NCI-H69 (cell line): ENCODE measurements at regions not wholly inside any gene's neighbourhood (a gene's known extent, or its start where the extent isn't known, plus 50 kb on each side); places are given as distances from the start of the nearest gene placed in this dataset.

Experiments used
- DNase-seq: peaks from one replicate; lab custom pipeline; 2025; lab: John Stamatoyannopoulos, UW

GRCh38 chr6:16078064-16078463, 50.8 kb upstream of the MYLIP start:
- DNase-seq = no peak

- no peak for DNase-seq
These were observed 59.2 kb upstream of the MYLIP start for GRCh38 chr6:16069671-16070070.

DNA sequence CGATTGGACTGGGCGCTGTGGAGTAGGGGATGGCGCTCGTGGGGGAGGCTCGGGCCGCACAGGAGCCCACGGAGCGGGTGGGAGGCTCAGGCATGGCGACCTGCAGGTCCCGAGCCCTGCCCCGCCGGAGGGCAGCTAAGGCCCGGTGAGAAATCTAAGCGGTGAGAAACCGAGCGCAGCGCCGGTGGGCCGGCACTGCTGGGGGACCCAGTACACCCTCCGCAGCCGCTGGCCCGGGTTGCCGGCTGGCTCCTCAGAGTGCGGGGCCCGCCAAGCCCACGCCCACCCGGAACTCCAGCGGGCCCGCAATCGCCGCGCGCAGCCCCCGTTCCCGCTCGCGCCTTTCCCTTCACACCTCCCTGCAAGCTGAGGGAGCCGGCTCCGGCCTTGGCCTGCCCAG, 59.7 kb upstream of the MYLIP start:
- DNase-seq = no peak

DNA sequence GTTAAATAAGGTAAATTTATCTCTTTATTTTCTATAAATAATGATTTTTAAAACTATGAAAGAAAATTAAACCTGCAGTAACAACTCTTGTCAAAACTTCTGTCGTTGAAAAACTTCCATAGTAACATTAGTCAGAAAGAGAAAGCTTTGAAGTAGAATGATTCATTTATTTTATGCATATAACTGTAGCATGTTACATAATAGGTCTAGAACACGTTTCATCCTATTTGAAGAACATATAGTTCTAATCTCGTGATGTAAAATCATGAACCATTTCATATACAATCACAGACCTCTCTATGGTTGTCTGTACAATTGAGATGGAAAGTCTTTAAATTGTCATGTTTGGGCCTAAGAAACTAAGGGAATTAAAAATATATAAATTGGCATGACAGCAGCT, 61.3 kb upstream of the MYLIP start:
- no peak for DNase-seq

- peak; percentile 99 for DNase-seq
These were observed 64.2 kb upstream of the MYLIP start for GRCh38 chr6:16064671-16065072.

GRCh38 chr6:16063580-16063979, 65.3 kb upstream of the MYLIP start:
- peak; percentile 51 for DNase-seq

DNA sequence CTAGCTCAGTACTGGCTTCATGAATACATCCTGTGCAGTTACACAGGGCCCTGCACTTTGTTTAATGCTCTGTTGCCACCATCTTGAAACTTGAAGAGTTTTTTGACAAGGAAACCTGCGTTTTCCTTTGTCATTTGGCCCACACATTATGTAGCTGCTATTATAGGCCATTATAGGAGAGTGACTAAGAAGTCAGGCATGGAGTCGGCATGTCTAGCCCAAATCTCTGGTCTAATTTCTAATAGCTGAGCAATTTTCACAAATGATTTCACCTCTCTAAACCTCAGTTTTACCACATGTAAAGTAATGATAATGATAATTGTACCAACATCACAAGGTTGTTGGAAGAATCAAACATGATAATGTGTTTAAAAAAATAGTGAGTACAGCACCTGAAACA, 67.1 kb upstream of the MYLIP start:
- DNase-seq = peak; percentile 30

- DNase-seq = peak; percentile 76
These were observed 68.8 kb upstream of the MYLIP start for GRCh38 chr6:16060039-16060438.

- peak; percentile 85 for DNase-seq
These were observed 69.4 kb upstream of the MYLIP start for GRCh38 chr6:16059496-16059895.

DNA sequence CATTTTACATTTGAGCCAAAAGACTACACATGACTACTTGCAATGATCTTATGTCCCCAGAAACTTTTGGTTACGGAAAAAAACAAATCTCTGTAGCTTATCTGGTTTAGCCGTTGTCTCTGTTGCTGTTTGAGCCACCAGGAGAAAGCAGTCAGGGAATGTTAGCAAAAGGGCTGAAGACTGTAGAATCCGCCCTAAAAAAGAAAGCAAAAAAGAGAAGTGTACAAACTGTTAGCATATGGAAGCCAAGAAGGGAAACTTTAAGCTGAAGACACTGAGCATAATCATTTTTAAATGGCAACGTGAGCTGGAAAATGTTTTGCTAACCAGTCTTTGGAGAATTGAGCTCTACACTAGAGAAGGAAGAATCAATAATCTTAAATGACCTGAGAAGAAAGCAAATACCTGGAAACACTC, 69.9 kb upstream of the MYLIP start:
- peak; percentile 12 for DNase-seq

DNA sequence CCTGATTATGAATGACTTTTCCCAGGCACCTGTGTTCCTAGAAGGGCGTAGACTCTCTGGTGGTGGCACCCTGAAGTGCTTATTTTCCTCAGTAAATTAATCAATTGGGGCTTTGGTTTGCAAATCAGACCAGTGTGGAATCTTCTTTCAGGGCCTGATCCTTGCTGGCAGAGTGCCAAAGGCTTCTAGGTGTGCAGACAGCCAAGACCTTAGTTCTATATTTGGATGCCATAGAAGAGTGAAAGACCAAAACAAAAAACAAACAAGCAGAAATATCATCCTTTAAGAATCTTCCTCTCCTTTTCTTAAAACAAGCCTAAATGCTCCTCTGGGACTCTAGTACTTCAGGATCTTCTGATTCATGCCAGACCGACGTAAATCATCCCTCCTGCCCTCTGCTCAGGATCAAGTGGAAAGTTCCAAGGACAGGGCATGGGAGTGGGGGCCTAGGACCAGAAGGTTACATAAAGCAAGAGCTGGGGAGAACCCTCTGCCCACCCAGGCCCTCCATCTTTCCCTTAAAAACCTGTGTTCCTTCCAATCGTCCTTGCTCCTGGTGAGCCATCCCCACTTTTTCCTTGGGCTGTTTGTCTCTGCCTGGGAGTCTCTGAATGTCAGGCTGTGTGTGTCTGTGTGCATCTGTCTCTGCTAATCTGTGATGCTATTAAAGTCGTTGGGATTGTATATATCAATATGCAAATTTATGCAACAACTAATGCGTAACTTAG, 70.5 kb upstream of the MYLIP start:
- peak; percentile 68 for DNase-seq

DNA sequence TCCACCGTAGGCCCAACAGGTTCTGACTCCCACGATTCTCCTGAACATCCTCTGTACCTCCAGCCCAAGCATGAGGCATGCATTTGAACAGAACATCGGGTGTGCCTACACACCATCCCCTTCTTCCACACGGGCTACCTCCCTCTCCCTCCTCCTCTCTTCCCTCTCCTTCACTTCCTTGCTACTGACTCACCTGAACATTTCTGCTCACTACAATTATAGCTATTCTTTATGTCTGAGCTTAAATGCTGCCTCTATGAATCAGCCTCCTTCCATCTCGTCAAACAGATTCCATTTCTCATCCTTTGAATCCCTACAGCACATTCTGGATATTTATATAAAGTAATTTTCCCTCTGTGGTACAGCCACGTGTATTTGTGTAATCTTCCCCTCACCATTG, 71.4 kb upstream of the MYLIP start:
- DNase-seq = no peak

DNA sequence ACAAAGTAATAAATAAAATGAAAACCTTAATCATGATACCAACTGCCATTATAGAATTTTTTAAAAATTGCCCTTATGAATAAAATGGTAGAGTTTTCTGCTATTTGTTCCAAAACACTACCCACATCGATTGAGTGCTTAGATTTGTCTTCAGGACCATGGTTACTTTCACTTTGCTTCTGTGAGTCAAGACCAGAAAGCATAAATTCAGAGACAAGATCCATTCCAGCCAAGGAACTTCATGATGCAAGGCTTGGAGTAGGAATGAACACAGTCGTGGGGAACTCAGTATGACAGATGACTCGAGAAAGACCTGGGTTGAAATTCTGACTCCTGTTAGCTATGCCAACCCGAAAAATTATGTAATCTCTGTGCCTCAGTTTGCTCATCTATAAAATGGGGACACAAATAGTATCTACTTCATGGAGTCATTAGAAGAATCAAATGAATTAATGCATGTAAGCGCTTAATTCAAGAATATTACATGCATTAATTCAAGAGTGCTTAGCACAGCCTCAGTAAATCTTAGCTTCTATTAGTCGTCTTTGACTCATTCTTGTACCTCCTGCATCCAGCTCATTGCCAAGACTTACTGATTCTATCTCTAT, 72.5 kb upstream of the MYLIP start:
- no peak for DNase-seq

GRCh38 chr6:16055852-16056251, 73.0 kb upstream of the MYLIP start:
- DNase-seq = no peak

GRCh38 chr6:16049168-16049567, 79.7 kb upstream of the MYLIP start:
- no peak for DNase-seq

DNA sequence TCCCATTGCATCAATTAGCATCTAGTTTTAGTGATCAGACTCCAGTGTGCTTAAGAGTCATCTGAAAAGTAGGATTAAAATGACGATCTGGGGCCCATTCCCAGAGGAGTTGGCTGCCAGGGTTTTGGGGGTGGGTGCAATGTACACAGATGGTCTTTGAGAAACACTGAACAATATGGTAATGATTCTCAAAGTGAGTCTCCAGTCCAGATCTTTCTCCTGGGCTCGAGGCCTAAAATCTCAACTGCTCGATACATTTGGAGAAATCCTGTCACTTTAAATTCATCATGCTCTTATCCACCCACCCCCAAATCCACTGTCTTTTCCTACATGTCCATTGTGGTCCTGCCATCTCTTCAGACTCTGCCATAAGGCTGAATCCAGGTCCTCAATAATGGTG, 80.7 kb upstream of the MYLIP start:
- no peak for DNase-seq

- DNase-seq = no peak
These were observed 81.4 kb upstream of the MYLIP start for GRCh38 chr6:16047435-16047990.

DNA sequence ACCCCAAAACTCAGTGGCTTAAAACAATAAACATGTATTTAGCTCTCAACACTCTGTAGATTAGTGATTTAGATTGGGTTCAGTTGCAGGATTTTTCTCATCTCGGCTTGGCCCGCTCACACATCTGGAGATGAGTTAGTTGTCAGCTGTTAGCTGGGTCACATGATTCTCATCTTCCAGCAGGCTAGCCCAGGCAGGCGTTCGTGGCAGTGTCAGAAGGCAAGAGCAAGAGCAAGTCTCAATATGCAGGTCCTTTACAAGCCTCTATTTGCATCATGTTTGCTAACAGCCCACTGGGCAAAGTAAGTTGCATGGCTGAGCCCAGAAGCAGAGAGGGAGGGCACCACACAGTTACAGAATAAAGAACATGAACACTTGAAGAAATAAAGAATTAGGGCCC, 83.6 kb upstream of the MYLIP start:
- DNase-seq = no peak

DNA sequence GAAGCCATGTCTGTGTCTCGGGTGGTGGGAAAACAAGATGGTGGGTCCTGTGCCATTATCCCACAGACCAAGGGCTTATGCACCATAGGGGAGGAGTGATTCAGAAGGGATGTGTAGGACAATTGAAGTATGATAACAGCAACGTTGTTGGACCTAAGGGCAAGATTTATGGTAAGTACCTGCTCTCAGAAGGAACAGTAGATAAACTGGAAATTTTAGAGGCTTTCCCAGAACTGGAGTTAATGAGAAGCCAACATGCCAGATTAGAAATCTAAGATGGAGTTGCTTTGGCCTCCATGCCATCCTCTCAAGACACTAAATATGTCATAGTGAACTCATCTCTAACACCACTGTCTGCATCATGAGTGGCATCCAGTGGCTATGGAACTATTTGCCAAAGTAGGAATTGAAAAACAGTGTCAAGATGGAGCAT, 84.7 kb upstream of the MYLIP start:
- DNase-seq = no peak

DNA sequence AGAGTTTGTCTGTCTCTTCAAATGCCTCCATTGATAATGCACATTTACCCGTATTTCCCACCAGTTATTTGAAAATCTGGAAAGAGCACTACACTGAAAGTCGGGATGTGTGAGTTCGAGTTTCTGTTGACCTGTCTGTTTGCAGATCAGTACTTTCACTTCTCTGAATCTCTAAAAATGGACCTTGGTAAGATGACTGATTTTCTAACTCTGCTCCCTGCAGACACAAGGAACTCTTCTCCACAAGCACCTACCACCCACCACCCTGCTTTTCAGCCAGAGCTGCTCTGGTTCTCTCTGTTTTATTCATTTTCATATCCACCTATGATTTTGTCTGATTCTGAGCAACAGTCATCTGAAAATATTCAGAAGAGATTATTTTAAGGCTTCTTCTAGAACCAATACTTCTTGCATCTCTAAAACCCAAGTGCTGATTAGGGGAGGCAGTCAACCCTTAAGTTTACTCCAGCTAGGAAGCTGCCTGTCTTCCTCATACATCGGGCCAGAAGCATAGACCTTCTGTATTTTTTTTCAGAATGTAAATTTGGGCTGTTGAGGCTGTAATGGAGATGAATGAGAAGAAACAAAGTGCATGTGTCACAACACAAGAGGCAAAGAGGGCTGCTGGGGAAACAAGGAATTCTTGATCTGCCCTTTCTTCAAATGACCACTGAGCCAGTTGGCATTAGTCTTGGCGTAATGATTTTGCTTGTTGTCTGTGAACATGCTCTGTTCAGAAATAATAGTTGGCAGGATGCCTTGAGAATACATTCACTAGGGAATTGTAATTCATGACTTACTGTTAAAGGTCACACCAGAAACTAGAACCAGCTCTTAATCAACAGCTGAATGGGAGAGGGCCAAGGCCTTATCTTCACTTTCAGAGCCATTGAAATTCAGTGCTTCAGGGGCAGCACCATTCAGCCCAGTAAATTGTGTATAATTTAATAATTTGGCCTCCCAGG, 85.4 kb upstream of the MYLIP start:
- DNase-seq = peak; percentile 46

DNA sequence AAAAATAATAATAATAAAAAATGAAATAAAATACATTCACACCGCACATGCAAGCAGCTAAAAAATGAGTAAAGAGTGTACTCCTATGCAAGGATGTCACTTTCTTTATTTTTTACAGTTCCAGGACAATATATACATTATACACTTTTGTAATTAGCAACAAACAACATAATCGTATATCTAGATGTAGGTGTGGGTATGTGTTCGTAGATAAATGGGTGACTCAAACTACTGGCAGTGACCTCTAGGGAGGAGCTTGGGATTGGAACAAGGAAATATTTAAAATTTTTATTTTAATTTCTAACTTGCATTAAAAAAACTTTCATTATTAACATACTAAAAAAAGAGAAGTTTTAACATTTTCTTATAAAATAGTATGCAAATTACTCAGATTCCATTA, 86.1 kb upstream of the MYLIP start:
- DNase-seq = no peak

- DNase-seq = no peak
These were observed 87.6 kb upstream of the MYLIP start for GRCh38 chr6:16041327-16041726.

DNA sequence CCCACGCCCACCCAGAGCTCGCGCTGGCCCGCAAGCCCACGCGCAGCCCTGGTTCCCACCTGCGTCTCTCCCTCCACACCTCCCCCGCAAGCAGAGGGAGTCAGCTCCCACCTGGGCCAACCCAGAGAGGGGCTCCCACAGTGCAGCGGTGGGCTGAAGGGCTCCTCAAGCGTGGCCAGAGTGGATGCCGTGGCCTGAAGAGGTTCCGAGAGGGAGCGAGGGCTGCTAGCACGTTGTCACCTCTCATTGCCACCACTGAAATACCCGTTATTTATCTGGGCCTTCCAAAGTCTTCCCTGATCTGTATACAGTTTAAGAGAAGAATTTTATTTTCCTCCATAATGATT, 88.3 kb upstream of the MYLIP start:
- no peak for DNase-seq
